Activated CD4-positive, alpha-beta T cell treated with anti-CD3 and anti-CD28 coated beads, Interleukin-2, amount 50 U/mL, for 16 hours (primary cell): ENCODE measurements at regions not wholly inside any gene's neighbourhood (a gene's known extent, or its start where the extent isn't known, plus 50 kb on each side); places are given as distances from the start of the nearest gene placed in this dataset.
A peak's percentile ranks its signal among the peaks of the same experiment; 100 is the strongest.

ENCODE experiments used
- DNase-seq: peaks from one replicate; pipeline ENCODE4 v3.0.0-alpha.2; 2020

GRCh38 chr13:57443494-57443893 lies 188.1 kb upstream of the PCDH17 start:
- DNase-seq: no peak

DNA sequence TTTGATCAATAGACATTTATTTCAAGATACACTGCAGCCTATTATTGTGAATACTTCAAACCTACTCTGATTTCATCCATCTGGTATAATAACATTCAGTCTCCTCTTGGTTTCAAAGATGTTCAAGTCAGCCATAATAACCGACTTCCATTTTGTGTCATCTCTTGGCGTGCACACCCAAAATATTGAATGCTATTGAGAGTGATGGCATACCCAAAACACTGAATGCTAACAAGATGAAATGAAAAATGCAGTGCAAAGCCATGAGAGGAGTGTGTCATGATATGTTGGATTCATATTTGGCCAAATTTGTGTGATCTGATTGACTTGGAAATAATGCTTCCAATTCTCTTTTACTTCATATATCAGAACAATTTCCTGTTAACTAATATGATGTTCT lies 181.2 kb upstream of the PCDH17 start:
- no peak for DNase-seq

- no peak for DNase-seq
Observed at GRCh38 chr13:57452228-57452627, 179.3 kb upstream of the PCDH17 start.

DNA sequence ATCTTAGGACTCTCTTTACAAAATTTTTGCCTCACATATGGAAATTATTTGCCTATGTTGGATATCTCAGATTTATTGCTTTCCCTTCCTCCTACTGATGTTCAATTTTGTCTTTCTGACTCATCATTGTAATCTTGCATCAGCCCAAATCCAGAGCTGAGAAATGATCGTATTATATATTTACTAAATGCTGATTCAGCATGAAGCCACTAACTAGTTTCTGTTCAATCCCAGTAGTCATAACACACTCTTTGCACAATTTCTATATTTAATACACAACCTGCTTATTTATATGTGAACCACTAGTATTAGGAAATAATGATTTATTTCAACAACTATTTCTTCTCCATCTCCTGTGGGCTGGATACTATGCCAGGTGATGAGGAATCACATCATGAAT lies 161.1 kb upstream of the PCDH17 start:
- no peak for DNase-seq

DNA sequence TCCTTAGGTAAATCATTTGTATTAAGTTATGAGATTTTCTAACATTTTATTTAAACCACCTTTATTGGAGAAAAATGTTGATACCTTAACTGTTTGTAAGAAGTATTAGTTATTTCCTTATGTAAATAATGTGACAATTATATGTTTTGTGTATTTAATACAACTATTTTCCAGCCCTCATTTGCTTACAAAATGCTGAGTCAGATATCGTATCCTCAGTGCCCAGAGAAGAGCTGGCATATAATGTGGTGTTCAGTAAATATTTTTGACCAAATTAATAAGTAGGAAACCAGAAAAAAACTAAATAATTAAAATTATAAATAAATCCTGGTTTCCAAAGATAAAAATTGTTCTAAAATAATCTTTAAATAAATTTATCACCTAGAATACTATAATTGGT lies 140.2 kb upstream of the PCDH17 start:
- DNase-seq: no peak

GRCh38 chr13:57507752-57508463 lies 123.6 kb upstream of the PCDH17 start:
- DNase-seq: no peak

GRCh38 chr13:57511603-57512002 lies 119.9 kb upstream of the PCDH17 start:
- no peak for DNase-seq

GRCh38 chr13:57527114-57527735 lies 104.3 kb upstream of the PCDH17 start:
- DNase-seq: no peak

DNA sequence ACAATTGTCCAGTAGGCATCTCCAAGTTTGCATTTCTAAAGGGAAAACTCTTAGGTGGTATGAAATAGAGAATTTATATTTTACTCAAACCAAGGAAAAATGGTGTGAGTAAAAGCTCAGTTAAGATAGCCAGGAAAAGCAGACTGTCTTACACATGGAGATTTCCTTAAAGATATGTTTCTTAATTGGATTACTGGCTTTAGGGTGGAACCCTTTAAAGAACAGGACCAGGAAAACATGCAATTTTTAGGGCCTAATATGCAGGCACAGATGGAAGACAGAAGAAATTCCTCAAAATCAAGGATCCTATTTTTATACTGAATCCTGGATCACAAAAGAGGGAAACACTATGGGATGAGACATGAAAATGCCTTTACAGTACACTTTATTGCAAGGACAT lies 100.3 kb upstream of the PCDH17 start:
- no peak for DNase-seq

DNA sequence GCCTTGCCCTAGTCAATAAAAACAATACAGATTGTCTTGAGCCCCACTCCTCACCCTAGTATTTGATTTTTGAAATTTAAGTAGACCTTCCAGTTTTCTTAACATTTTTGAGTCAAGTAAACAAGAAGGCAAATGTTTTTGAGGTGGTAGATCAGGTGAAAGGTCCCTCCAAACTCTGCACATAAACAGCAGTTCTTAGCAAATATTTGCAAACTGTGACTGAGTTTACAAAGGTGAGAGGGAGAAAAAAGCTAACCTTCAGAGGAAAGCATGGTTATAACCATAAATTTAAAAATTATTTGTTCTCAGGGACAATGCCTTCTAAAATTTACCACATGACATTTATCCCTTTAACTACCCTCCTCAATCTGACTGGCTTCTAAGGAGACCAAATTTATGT lies 84.6 kb upstream of the PCDH17 start:
- no peak for DNase-seq

DNA sequence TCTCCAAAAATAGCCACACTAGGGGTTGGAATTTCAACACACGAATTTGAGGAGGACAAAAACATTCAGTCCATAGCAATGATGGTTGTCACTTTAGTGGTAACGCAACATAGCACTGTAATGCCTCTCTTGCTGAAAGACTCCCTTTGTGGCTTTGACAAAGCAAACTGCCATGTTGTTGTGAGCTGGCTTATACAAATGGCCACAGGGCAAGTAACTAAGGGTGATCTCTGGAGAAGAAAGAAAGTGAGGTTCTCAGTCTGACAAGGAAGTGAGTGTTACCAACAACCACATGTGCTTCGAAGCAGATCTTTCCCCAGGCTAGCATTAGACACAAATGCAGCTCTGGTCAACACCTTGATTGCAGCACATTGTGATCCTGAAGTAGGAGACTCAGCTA lies 79.1 kb upstream of the PCDH17 start:
- no peak for DNase-seq

DNA sequence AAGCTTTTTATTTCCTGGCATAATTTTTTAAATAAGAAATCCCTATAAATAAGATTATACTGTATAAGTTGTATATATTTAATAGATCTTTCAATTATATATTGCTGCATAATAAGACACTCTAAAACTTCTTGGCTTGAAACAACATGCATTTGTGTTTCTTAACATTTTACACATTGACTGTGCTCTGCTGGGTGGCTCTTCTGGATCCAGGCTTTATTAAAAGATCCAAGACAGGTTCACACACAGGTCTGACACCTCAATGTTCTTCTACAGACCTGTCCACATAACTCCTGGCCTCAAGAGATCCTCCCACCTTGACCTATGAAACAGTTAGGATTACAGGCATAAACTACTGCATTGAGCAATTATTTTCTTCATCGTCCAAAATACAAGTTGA lies 77.6 kb upstream of the PCDH17 start:
- DNase-seq: no peak

DNA sequence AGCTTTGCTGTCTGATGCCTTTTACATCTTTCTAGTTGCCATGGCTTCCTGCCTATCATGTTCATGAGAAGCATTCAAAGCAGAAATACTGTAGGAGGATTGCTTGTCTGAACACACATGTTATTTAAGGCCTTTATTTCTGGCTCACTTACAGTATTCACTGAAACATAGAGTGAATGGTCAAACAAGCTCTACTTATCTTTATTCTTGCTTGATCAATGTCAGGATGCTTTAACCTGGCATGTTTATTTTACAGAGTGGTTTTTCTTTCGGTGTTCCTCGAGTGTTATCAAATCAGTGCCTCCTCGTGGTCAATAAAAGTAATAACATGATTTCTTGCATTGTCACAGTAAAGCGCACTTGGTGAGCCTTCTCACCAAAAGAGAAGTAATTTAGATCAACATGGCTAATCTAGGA lies 73.5 kb upstream of the PCDH17 start:
- DNase-seq: peak; percentile 2

- DNase-seq: no peak
Observed at GRCh38 chr13:57568865-57569264, 62.7 kb upstream of the PCDH17 start.

DNA sequence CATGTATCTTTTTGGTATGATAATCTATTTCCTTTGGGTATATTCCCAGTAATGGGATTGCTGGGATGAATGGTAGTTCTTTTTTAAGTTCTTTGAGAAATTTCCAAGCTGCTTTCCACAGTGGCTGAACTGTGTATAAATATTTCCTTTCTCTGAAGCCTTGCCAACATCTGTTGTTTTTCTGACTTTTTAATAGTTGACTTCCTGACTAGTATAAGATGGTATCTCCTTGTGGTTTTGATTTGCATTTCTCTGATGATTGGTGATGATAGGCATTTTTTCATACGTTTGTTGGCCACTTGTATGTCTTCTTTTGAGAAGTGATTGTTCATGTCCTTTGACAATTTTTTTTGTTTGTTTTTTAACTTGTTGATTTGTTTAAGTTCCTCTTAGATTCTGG lies 61.6 kb upstream of the PCDH17 start:
- DNase-seq: no peak
